Activated B cell treated with CpG ODN at 0.5 μM for 24 hours (primary cell): ENCODE measurements at regions not wholly inside any gene's neighbourhood (a gene's known extent, or its start where the extent isn't known, plus 50 kb on each side); places are given as distances from the start of the nearest gene placed in this dataset.
"Not testable (repeated sequence)": the region's sequence is repeated elsewhere in the genome, so short reads cannot be mapped to it uniquely, and the experiment has no call there.

Experiments used
- ATAC-seq: fragments of 200-7000 bp; cut with Tn5 transposase; one replicate; pipeline ENCODE4 v1.10.0; 2021; ENCODE audit warnings: low read depth, mild to moderate bottlenecking, moderate library complexity
- CTCF ChIA-PET: fragments of 350-600 bp; sonication (Branson Sonifier 250); formaldehyde crosslinking; loops from one replicate; lab custom pipeline; 2021; ENCODE audit warnings: antibody characterized with exemption; lab: Charles Lee
- POLR2A ChIA-PET: fragments of 350-600 bp; sonication (Branson Sonifier 250); formaldehyde crosslinking; loops from one replicate; lab custom pipeline; 2021; ENCODE audit warnings: antibody characterized with exemption; lab: Charles Lee
- DNase-seq: peaks from one replicate; pipeline ENCODE4 v3.0.0; 2022
- H3K27ac Mint-ChIP-seq: one replicate; pipeline ENCODE4 v1.8.0; 2020; ENCODE audit warnings: mixed read lengths
- H3K27me3 Mint-ChIP-seq: one replicate; pipeline ENCODE4 v1.8.0; 2021; ENCODE audit warnings: mixed read lengths
- H3K36me3 Mint-ChIP-seq: one replicate; pipeline ENCODE4 v1.8.0; 2021; ENCODE audit warnings: low read depth, mixed read lengths
- H3K4me1 Mint-ChIP-seq: one replicate; pipeline ENCODE4 v1.8.0; 2021; ENCODE audit warnings: mixed read lengths
- H3K4me3 Mint-ChIP-seq: one replicate; pipeline ENCODE4 v1.8.0; 2020; ENCODE audit warnings: mild to moderate bottlenecking, mixed read lengths
- H3K9me3 Mint-ChIP-seq: one replicate; pipeline ENCODE4 v1.8.0; 2020; ENCODE audit warnings: mixed read lengths
- intact Hi-C: fragments of 100-400 bp; cut with micrococcal nuclease; formaldehyde crosslinking; loops from one replicate; pipeline ENCODE4 v1.15.1; 2024
- TF ChIP-seq, protein P1 (sequence below): fragments of 200-600 bp; IDR thresholded peaks from one replicate; pipeline ENCODE4 v1.8.0; 2022; ENCODE audit warnings: antibody characterized with exemption, mild to moderate bottlenecking

GRCh38 chr2:58595714-58596113, 354.6 kb upstream of the FANCL start:
- Mint-ChIP-seq H3K36me3 (no peaks in the 10 kb centered on the region), H3K9me3 (no peaks in the 10 kb centered on the region)
- POLR2A ChIA-PET = no interaction called here

GRCh38 chr2:58594762-58595161, 353.6 kb upstream of the FANCL start:
- CTCF ChIA-PET = no interaction called here
- no peak for ATAC-seq
- Mint-ChIP-seq H3K9me3 (no peaks in the 10 kb centered on the region), H3K36me3 (no peaks in the 10 kb centered on the region), H3K27me3 (peaks cover 2% of the 10 kb centered on the region), H3K4me3 (no peak overlapping the region), H3K27ac (no peak overlapping the region), H3K4me1 (no peaks in the 10 kb centered on the region)
- no peak for DNase-seq
- TF ChIP-seq, protein P1, sequence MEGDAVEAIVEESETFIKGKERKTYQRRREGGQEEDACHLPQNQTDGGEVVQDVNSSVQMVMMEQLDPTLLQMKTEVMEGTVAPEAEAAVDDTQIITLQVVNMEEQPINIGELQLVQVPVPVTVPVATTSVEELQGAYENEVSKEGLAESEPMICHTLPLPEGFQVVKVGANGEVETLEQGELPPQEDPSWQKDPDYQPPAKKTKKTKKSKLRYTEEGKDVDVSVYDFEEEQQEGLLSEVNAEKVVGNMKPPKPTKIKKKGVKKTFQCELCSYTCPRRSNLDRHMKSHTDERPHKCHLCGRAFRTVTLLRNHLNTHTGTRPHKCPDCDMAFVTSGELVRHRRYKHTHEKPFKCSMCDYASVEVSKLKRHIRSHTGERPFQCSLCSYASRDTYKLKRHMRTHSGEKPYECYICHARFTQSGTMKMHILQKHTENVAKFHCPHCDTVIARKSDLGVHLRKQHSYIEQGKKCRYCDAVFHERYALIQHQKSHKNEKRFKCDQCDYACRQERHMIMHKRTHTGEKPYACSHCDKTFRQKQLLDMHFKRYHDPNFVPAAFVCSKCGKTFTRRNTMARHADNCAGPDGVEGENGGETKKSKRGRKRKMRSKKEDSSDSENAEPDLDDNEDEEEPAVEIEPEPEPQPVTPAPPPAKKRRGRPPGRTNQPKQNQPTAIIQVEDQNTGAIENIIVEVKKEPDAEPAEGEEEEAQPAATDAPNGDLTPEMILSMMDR = no peak
- POLR2A ChIA-PET = no interaction called here
- intact Hi-C loops = no loop called here

More at GRCh38 chr2:58595714-58596113, 354.6 kb upstream of the FANCL start:
- CTCF ChIA-PET = no interaction called here
- TF ChIP-seq, protein P1 = no peak
- Mint-ChIP-seq H3K27ac (no peak overlapping the region), H3K27me3 (peaks cover 2% of the 10 kb centered on the region), H3K4me3 (no peak overlapping the region), H3K4me1 (no peaks in the 10 kb centered on the region)
- intact Hi-C loops = no loop called here
- DNase-seq = no peak
- no peak for ATAC-seq

GRCh38 chr2:58594175-58594574, 353.1 kb upstream of the FANCL start:
- Mint-ChIP-seq H3K9me3 (no peaks in the 10 kb centered on the region), H3K4me3 (no peak overlapping the region), H3K4me1 (no peaks in the 10 kb centered on the region), H3K27me3 (peaks cover 3% of the 10 kb centered on the region), H3K27ac (no peak overlapping the region), H3K36me3 (no peaks in the 10 kb centered on the region)
- CTCF ChIA-PET = no interaction called here
- intact Hi-C loops = no loop called here
- POLR2A ChIA-PET = no interaction called here
- TF ChIP-seq, protein P1 = no peak
- DNase-seq (no peak), ATAC-seq (no peak)

- H3K36me3 Mint-ChIP-seq, H3K27me3 Mint-ChIP-seq, POLR2A ChIA-PET, ATAC-seq, CTCF ChIA-PET, DNase-seq, H3K9me3 Mint-ChIP-seq, H3K4me3 Mint-ChIP-seq, H3K4me1 Mint-ChIP-seq, intact Hi-C loops, H3K27ac Mint-ChIP-seq: not testable (repeated sequence)
Observed at GRCh38 chr2:58586178-58586577, 345.1 kb upstream of the FANCL start.

GRCh38 chr2:58585233-58585632, 344.1 kb upstream of the FANCL start:
- no peak for ATAC-seq
- DNase-seq = no peak
- ChIA-PET POLR2A (no interaction called here), CTCF (no interaction called here)
- Mint-ChIP-seq H3K9me3 (no peaks in the 10 kb centered on the region), H3K4me1 (no peaks in the 10 kb centered on the region), H3K27me3 (peaks cover 3% of the 10 kb centered on the region), H3K4me3 (no peak overlapping the region), H3K27ac (no peak overlapping the region), H3K36me3 (no peaks in the 10 kb centered on the region)
- intact Hi-C loops = no loop called here
- TF ChIP-seq, protein P1 = no peak

DNA sequence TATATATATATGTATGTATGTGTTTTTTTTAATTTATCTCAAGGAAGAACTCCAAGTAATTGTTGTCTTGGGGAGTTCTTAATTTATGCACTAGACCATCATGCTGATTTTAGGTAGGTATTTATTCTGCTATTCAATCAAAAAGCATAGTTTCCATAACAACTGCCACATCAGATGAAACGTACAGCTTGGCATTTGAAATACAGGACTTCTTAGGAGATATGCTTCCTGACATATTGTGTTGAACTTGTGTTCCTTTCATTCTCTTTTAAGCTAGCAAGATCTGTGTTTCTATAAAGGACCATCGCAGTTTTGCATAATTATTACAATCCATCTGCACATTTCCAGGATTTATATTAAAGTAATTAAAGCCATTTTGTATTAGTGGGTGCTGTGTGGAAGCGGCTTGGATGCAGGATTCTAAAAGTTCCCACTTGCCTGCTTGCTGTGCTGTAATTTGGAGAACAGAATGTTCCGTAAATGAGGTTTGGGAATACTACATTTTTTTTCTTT, 343.5 kb upstream of the FANCL start:
- H3K9me3 Mint-ChIP-seq = no peaks in the 10 kb centered on the region
- no peak overlapping the region for H3K27ac Mint-ChIP-seq
- H3K36me3 Mint-ChIP-seq = no peaks in the 10 kb centered on the region
- intact Hi-C loops = no loop called here
- DNase-seq (no peak), ATAC-seq (no peak)
- peaks cover 3% of the 10 kb centered on the region for H3K27me3 Mint-ChIP-seq
- ChIA-PET CTCF (no interaction called here), POLR2A (no interaction called here)
- no peak overlapping the region for H3K4me3 Mint-ChIP-seq
- H3K4me1 Mint-ChIP-seq = no peaks in the 10 kb centered on the region
- TF ChIP-seq, protein P1 = no peak
